ENCODE measurements at regions not wholly inside any gene's neighbourhood (a gene's known extent, or its start where the extent isn't known, plus 50 kb on each side); places are given as distances from the start of the nearest gene placed in this dataset.

DNA sequence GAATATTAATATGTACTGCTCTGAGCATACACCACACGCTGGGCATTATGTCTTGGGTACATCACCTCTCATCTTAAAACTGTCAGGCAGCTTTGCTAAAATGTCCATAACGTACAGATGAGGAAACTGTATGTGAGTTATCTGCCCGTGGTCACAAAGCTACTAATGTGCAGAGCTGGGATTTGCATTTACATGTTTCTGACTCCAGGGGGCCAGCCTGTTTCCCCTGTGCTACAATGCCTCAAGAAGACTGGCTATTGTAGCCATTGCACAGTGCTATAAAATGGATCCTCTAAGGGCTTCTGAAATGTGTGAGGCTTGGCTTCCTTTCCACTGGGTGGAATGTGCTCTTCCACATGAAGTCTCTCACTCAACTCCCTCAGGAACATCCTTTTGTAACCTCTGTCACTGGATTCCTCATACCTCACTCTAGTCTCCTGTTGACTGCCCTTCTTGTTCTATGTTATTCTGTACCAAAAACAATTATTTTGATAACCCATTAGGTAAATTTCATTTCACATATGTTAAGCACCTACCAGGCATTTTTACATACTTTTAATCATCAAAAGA is 95.6 kb upstream of the HTR2A start:
- Histone ChIP-seq H3K36me3 (ENCODE audit: control insufficient read depth in 2 of 2, extremely low read depth in 1 of 2, insufficient read depth in 2 of 2, low read length in 2 of 2) (no peaks in the 10 kb centered on the region), H3K9me3 (ENCODE audit: control insufficient read depth, low read depth, low read length) (no peaks in the 10 kb centered on the region), H3K9ac (ENCODE audit: control insufficient read depth, extremely low read depth, insufficient read depth, low read length) (no peak overlapping the region), H3K4me2 (ENCODE audit: control insufficient read depth, extremely low read depth, insufficient read depth, low read depth, low read length) (no peak overlapping the region), H3K27me3 (ENCODE audit: control insufficient read depth, extremely low read depth, insufficient read depth, low read length) (no peaks in the 10 kb centered on the region), H3K4me1 (ENCODE audit: control insufficient read depth, extremely low read depth, insufficient read depth, low read length) (no peaks in the 10 kb centered on the region), H2AFZ (ENCODE audit: control insufficient read depth, low read length) (no peak overlapping the region), H4K20me1 (ENCODE audit: control insufficient read depth, extremely low read depth, insufficient read depth, low read length) (no peaks in the 10 kb centered on the region), H3K4me3 (ENCODE audit: control insufficient read depth in 2 of 3, extremely low read depth in 1 of 3, insufficient read depth in 2 of 3, low read depth in 1 of 3, low read length in 3 of 3) (no peak overlapping the region), H3K27ac (ENCODE audit: control insufficient read depth, insufficient read depth, low read length) (no peak overlapping the region), H3K9me1 (ENCODE audit: control insufficient read depth, extremely low read depth, insufficient read depth, low read length) (no peaks in the 10 kb centered on the region), H3K79me2 (ENCODE audit: control insufficient read depth, insufficient read depth, low read length) (no peaks in the 10 kb centered on the region)
- dilution Hi-C loops (cut with MboI; ENCODE audit: extremely low pct_ligation_motif_present, low sequenced_read_pairs), result no loop called here
- TF ChIP-seq, protein P1, sequence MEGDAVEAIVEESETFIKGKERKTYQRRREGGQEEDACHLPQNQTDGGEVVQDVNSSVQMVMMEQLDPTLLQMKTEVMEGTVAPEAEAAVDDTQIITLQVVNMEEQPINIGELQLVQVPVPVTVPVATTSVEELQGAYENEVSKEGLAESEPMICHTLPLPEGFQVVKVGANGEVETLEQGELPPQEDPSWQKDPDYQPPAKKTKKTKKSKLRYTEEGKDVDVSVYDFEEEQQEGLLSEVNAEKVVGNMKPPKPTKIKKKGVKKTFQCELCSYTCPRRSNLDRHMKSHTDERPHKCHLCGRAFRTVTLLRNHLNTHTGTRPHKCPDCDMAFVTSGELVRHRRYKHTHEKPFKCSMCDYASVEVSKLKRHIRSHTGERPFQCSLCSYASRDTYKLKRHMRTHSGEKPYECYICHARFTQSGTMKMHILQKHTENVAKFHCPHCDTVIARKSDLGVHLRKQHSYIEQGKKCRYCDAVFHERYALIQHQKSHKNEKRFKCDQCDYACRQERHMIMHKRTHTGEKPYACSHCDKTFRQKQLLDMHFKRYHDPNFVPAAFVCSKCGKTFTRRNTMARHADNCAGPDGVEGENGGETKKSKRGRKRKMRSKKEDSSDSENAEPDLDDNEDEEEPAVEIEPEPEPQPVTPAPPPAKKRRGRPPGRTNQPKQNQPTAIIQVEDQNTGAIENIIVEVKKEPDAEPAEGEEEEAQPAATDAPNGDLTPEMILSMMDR (optimal IDR thresholded peaks at IDR 0.05 in 1 of 3, IDR thresholded peaks at IDR 0.05 in 1 of 3, conservative IDR thresholded peaks at IDR 0.05 in 1 of 3; ENCODE audit: extremely low read depth in 1 of 3, insufficient read depth in 2 of 3, low read length in 3 of 3), result peak; percentile 27 to 54 (median 52)
- TF ChIP-seq EZH2 (IDR thresholded peaks at IDR 0.05; ENCODE audit: low read length), result no peak
- no peak for FAIRE-seq
- no peak for DNase-seq (ENCODE audit: low read depth, low spot score)

DNA sequence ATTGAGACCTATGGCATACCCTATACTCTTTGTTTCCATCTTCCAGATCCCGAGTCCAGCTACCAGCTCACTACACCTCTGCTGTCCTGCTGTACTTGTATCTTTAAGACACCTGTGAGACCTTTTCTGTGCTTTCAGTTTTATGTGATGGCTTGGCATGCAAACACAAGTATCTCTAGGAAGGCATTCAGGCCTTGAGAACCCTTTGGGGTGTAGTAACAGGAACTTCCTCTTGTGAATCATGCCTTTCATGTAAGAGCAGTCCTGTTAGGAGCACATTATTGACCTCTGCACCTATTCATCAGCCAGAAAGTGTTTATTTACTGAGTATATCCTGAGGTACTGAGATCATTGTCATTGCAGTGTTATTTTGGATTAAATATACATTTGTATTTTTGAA is 87.0 kb upstream of the HTR2A start:
- no peaks in the 10 kb centered on the region for H3K79me2 ChIP-seq (ENCODE audit: control insufficient read depth, insufficient read depth, low read length)
- no peak overlapping the region for H3K27ac ChIP-seq (ENCODE audit: control insufficient read depth, insufficient read depth, low read length)
- H4K20me1 ChIP-seq (ENCODE audit: control insufficient read depth, extremely low read depth, insufficient read depth, low read length), result no peaks in the 10 kb centered on the region
- FAIRE-seq, result peak; percentile 93
- dilution Hi-C loops (cut with MboI; ENCODE audit: extremely low pct_ligation_motif_present, low sequenced_read_pairs), result no loop called here
- no peak overlapping the region for H2AFZ ChIP-seq (ENCODE audit: control insufficient read depth, low read length)
- no peak overlapping the region for H3K4me3 ChIP-seq (ENCODE audit: control insufficient read depth in 2 of 3, extremely low read depth in 1 of 3, insufficient read depth in 2 of 3, low read depth in 1 of 3, low read length in 3 of 3)
- no peaks in the 10 kb centered on the region for H3K4me1 ChIP-seq (ENCODE audit: control insufficient read depth, extremely low read depth, insufficient read depth, low read length)
- no peaks in the 10 kb centered on the region for H3K9me3 ChIP-seq (ENCODE audit: control insufficient read depth, low read depth, low read length)
- H3K27me3 ChIP-seq (ENCODE audit: control insufficient read depth, extremely low read depth, insufficient read depth, low read length), result no peaks in the 10 kb centered on the region
- H3K9ac ChIP-seq (ENCODE audit: control insufficient read depth, extremely low read depth, insufficient read depth, low read length), result no peak overlapping the region
- TF ChIP-seq, protein P1 (optimal IDR thresholded peaks at IDR 0.05 in 1 of 3, IDR thresholded peaks at IDR 0.05 in 1 of 3, conservative IDR thresholded peaks at IDR 0.05 in 1 of 3; ENCODE audit: extremely low read depth in 1 of 3, insufficient read depth in 2 of 3, low read length in 3 of 3), result no peak
- TF ChIP-seq EZH2 (IDR thresholded peaks at IDR 0.05; ENCODE audit: low read length), result no peak
- H3K4me2 ChIP-seq (ENCODE audit: control insufficient read depth, extremely low read depth, insufficient read depth, low read depth, low read length), result no peak overlapping the region
- no peak for DNase-seq (ENCODE audit: low read depth, low spot score)
- no peaks in the 10 kb centered on the region for H3K9me1 ChIP-seq (ENCODE audit: control insufficient read depth, extremely low read depth, insufficient read depth, low read length)
- no peaks in the 10 kb centered on the region for H3K36me3 ChIP-seq (ENCODE audit: control insufficient read depth in 2 of 2, extremely low read depth in 1 of 2, insufficient read depth in 2 of 2, low read length in 2 of 2)
